Tibial artery (tissue), 4 donors: ENCODE measurements at regions not wholly inside any gene's neighbourhood (a gene's known extent, or its start where the extent isn't known, plus 50 kb on each side); places are given as distances from the start of the nearest gene placed in this dataset.

Experiments
- DNase-seq, 2 donors: peaks; one replicate each; pipeline ENCODE4 v3.0.0-alpha.2; 2019
- H3K27ac ChIP-seq, 2 donors: fragments of 200-600 bp; sonication (generic) in 1 of 2; 1 replicate in 1 of 2; 2 replicates in 1 of 2; pipeline ENCODE4 v1.5.1; 2018 to 2019; ENCODE audit warnings: mild to moderate bottlenecking in 1 of 2
- H3K27me3 ChIP-seq, 2 donors: fragments of 200-600 bp; sonication (generic) in 1 of 2; one replicate each; pipeline versions ENCODE4 v1.5.1 to v1.6.0; 2016 to 2019
- H3K36me3 ChIP-seq, 3 donors: fragments of 200-600 bp; sonication (generic) in 2 of 3; one replicate each; pipeline ENCODE4 v1.5.1; 2016 to 2019; ENCODE audit warnings: mild to moderate bottlenecking in 2 of 3
- H3K4me1 ChIP-seq, 4 donors: fragments of 200-600 bp; sonication (generic) in 2 of 4; 1 replicate in 3 of 4; 2 replicates in 1 of 4; pipeline ENCODE4 v1.5.1; 2016 to 2019
- H3K4me3 ChIP-seq, 2 donors: fragments of 200-600 bp; sonication (generic) in 1 of 2; 1 replicate in 1 of 2; 2 replicates in 1 of 2; pipeline ENCODE4 v1.5.1; 2018 to 2019; ENCODE audit warnings: mild to moderate bottlenecking in 2 of 2
- H3K9me3 ChIP-seq, 3 donors: fragments of 200-600 bp; sonication (generic) in 1 of 3; one replicate each; pipeline ENCODE4 v1.5.1; 2016 to 2019
- CTCF ChIP-seq, 2 experiments: fragments of 200-600 bp in 1 of 2; fragments of 450-650 bp in 1 of 2; IDR thresholded peaks; one replicate each; pipeline ENCODE4 v1.5.1; 2017 to 2019; ENCODE audit warnings: antibody characterized with exemption in 2 of 2, mild to moderate bottlenecking in 1 of 2, moderate library complexity in 1 of 2
- intact Hi-C: fragments of 100-400 bp; cut with DNase I; formaldehyde crosslinking; loops from one replicate; pipeline ENCODE4 v1.15.0; 2023; ENCODE audit warnings: low total_unique reads

GRCh38 chr2:45205985-45206384 is 196.7 kb upstream of the SIX2 start:
- no peak for DNase-seq
- no peak for TF ChIP-seq CTCF (IDR thresholded peaks at IDR 0.05)
- Histone ChIP-seq H3K4me1 (no peaks in the 10 kb centered on the region), H3K27me3 (no peaks in the 10 kb centered on the region), H3K4me3 (no peak overlapping the region), H3K9me3 (peaks cover 0 to 4% (median 3%) of the 10 kb centered on the region in 3 donors), H3K36me3 (no peaks in the 10 kb centered on the region), H3K27ac (no peak overlapping the region)
- intact Hi-C loops = no loop called here

GRCh38 chr2:45205480-45205879 is 196.2 kb upstream of the SIX2 start:
- TF ChIP-seq CTCF (IDR thresholded peaks at IDR 0.05) = no peak
- no peaks in the 10 kb centered on the region for H3K36me3 ChIP-seq
- H3K27ac ChIP-seq = no peak overlapping the region
- intact Hi-C loops = no loop called here
- H3K4me1 ChIP-seq = no peaks in the 10 kb centered on the region
- H3K9me3 ChIP-seq = peaks cover 0 to 4% (median 3%) of the 10 kb centered on the region in 3 donors
- H3K27me3 ChIP-seq = no peaks in the 10 kb centered on the region
- no peak for DNase-seq
- H3K4me3 ChIP-seq = no peak overlapping the region

GRCh38 chr2:45203400-45203799 is 194.1 kb upstream of the SIX2 start:
- intact Hi-C loops = no loop called here
- no peak for DNase-seq
- Histone ChIP-seq H3K27ac (no peak overlapping the region), H3K36me3 (no peaks in the 10 kb centered on the region), H3K27me3 (no peaks in the 10 kb centered on the region), H3K4me3 (no peak overlapping the region), H3K9me3 (peaks cover 0 to 4% (median 3%) of the 10 kb centered on the region in 3 donors), H3K4me1 (no peaks in the 10 kb centered on the region)
- TF ChIP-seq CTCF (IDR thresholded peaks at IDR 0.05) = no peak

- no peak overlapping the region for H3K27ac ChIP-seq
- intact Hi-C loops = no loop called here
- no peaks in the 10 kb centered on the region for H3K27me3 ChIP-seq
- no peak overlapping the region for H3K4me3 ChIP-seq
- no peaks in the 10 kb centered on the region for H3K36me3 ChIP-seq
- no peaks in the 10 kb centered on the region for H3K4me1 ChIP-seq
- peaks cover 0 to 4% (median 3%) of the 10 kb centered on the region in 3 donors for H3K9me3 ChIP-seq
- DNase-seq = no peak
- no peak for TF ChIP-seq CTCF (IDR thresholded peaks at IDR 0.05)
Observed at GRCh38 chr2:45199973-45200372, 190.7 kb upstream of the SIX2 start.

- H3K27ac ChIP-seq = no peak overlapping the region
- intact Hi-C loops = no loop called here
Observed at GRCh38 chr2:45195916-45196315, 186.7 kb upstream of the SIX2 start.

More at GRCh38 chr2:45195916-45196315, 186.7 kb upstream of the SIX2 start:
- H3K4me1 ChIP-seq = no peaks in the 10 kb centered on the region
- H3K36me3 ChIP-seq = no peaks in the 10 kb centered on the region
- no peak for DNase-seq
- H3K9me3 ChIP-seq = no peaks in the 10 kb centered on the region
- H3K27me3 ChIP-seq = no peaks in the 10 kb centered on the region
- no peak for TF ChIP-seq CTCF (IDR thresholded peaks at IDR 0.05)
- no peak overlapping the region for H3K4me3 ChIP-seq
